Left ventricle myocardium inferior (tissue), 1 donor: ENCODE measurements at regions not wholly inside any gene's neighbourhood (a gene's known extent, or its start where the extent isn't known, plus 50 kb on each side); places are given as distances from the start of the nearest gene placed in this dataset.

ENCODE experiments used
- DNase-seq: peaks from one replicate; pipeline ENCODE4 v3.0.0-alpha.2; 2020
- H3K27ac ChIP-seq: fragments of 200-600 bp; replicated peaks from 2 replicates; pipeline ENCODE4 v1.8.0; 2021
- H3K27me3 ChIP-seq: fragments of 200-600 bp; 2 replicates; pipeline ENCODE4 v1.8.0; 2021; ENCODE audit warnings: low read depth
- H3K36me3 ChIP-seq: fragments of 200-600 bp; 2 replicates; pipeline ENCODE4 v1.8.0; 2021
- H3K4me1 ChIP-seq: fragments of 200-600 bp; 2 replicates; pipeline ENCODE4 v1.8.0; 2021
- H3K4me3 ChIP-seq: fragments of 200-600 bp; 2 replicates; pipeline ENCODE4 v1.8.0; 2021; ENCODE audit warnings: mild to moderate bottlenecking, moderate library complexity
- H3K9me3 ChIP-seq: fragments of 200-600 bp; replicated peaks from 2 replicates; pipeline ENCODE4 v1.8.0; 2021
- intact Hi-C: fragments of 100-400 bp; cut with micrococcal nuclease; formaldehyde crosslinking; loops from one replicate; pipeline ENCODE4 v1.11.0; 2022
- TF ChIP-seq, protein P1 (sequence below): fragments of 200-600 bp; IDR thresholded peaks from 2 replicates; pipeline ENCODE4 v1.8.0; 2021; ENCODE audit warnings: antibody characterized with exemption, mild to moderate bottlenecking, borderline replicate concordance
- donor health status: DM: no; HTN: yes; CAD: no; lungs with severe emphysema.

DNA sequence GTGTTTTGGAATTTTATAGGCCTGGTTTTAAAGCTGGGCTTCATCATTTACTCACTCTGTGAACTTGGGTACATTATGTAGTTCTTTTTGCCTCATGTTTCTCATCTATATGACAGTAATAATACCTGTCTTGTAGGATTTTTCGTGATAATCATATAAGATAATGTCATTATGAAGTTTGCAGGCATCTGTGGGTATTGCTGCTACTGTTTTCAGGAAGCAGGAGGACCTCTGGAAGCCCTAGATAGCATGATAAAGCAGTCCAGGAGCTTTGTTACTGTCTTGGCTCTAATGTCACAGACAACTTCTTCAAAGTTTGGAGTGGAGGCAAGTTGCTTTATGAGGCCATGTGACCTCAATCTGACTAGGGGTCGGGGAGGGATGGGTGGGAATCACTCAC is 145.0 kb upstream of the MEIS2 start:
- Histone ChIP-seq H3K4me3 (no peak overlapping the region), H3K27ac (no peak overlapping the region), H3K9me3 (no peaks in the 10 kb centered on the region), H3K4me1 (no peaks in the 10 kb centered on the region), H3K27me3 (no peaks in the 10 kb centered on the region), H3K36me3 (no peaks in the 10 kb centered on the region)
- TF ChIP-seq, protein P1, sequence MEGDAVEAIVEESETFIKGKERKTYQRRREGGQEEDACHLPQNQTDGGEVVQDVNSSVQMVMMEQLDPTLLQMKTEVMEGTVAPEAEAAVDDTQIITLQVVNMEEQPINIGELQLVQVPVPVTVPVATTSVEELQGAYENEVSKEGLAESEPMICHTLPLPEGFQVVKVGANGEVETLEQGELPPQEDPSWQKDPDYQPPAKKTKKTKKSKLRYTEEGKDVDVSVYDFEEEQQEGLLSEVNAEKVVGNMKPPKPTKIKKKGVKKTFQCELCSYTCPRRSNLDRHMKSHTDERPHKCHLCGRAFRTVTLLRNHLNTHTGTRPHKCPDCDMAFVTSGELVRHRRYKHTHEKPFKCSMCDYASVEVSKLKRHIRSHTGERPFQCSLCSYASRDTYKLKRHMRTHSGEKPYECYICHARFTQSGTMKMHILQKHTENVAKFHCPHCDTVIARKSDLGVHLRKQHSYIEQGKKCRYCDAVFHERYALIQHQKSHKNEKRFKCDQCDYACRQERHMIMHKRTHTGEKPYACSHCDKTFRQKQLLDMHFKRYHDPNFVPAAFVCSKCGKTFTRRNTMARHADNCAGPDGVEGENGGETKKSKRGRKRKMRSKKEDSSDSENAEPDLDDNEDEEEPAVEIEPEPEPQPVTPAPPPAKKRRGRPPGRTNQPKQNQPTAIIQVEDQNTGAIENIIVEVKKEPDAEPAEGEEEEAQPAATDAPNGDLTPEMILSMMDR, result no peak
- DNase-seq, result no peak
- intact Hi-C loops, result no loop called here

DNA sequence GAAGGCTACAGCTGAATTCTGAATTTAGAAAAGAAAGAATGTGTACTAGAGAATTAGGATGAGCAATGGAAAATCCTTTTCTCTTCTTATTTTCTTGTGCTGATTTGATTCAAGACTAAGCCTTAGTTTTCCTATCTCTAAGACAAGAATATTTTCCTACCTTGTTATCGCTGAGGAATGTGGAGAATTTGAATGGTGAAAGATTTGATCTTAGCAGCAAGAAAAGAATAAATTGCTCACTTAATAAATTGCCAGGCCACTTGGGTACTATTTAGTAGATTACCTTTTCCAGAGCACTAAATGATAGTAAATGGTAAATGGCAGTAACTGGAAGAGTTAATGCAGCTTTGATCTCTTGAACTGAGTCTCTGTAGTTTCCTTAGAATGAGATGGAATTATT is 145.7 kb upstream of the MEIS2 start:
- H3K27me3 ChIP-seq, result no peaks in the 10 kb centered on the region
- no peak for DNase-seq
- intact Hi-C loops, result no loop called here
- TF ChIP-seq, protein P1, result no peak
- no peaks in the 10 kb centered on the region for H3K36me3 ChIP-seq
- H3K27ac ChIP-seq, result no peak overlapping the region
- H3K4me1 ChIP-seq, result no peaks in the 10 kb centered on the region
- no peaks in the 10 kb centered on the region for H3K9me3 ChIP-seq
- H3K4me3 ChIP-seq, result no peak overlapping the region

DNA sequence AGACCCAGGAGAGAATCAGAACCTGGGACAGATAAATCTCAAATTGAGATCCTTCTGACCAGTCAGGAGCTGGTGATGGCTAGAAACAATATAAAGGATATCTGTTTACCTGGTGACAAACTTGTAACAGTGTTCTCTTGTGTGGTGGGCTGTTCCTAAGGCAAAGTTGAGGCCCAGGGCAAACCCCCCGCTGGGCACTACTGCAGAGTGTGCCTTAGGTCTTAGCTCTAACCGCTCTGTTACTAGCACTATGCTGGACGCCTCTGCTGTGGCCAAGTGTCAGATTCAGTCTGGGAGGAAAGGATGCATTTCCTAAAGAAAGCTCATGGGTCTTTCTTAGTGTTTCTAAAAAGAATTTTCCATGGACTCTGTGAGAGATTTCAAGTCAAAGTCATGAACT is 146.5 kb upstream of the MEIS2 start:
- intact Hi-C loops, result no loop called here
- no peak for DNase-seq
- H3K36me3 ChIP-seq, result no peaks in the 10 kb centered on the region
- H3K9me3 ChIP-seq, result no peaks in the 10 kb centered on the region
- TF ChIP-seq, protein P1, result no peak
- H3K27ac ChIP-seq, result no peak overlapping the region
- no peak overlapping the region for H3K4me3 ChIP-seq
- no peaks in the 10 kb centered on the region for H3K4me1 ChIP-seq
- no peaks in the 10 kb centered on the region for H3K27me3 ChIP-seq

DNA sequence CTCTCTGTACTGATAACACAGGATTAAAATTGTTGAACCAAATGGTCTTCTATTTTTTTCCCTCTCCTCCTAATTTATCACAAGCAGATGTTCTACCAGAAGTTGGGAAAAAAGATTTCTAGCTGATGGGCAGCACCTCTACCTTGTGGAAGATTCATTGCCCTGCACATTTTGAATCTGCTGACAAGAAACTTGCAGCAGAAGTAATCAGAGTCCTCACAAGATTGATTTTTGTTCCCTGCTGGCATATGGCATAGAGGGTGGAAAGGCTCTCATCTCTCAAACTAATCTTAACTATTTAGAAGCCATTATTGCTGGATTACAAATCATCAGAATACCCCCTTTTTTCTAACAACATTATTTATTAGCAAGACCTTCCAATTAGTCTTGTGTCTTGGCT is 148.9 kb upstream of the MEIS2 start:
- no peaks in the 10 kb centered on the region for H3K4me1 ChIP-seq
- intact Hi-C loops, result no loop called here
- H3K9me3 ChIP-seq, result no peaks in the 10 kb centered on the region
- TF ChIP-seq, protein P1, result no peak
- H3K27ac ChIP-seq, result no peak overlapping the region
- H3K36me3 ChIP-seq, result no peaks in the 10 kb centered on the region
- no peaks in the 10 kb centered on the region for H3K27me3 ChIP-seq
- no peak overlapping the region for H3K4me3 ChIP-seq
- no peak for DNase-seq

DNA sequence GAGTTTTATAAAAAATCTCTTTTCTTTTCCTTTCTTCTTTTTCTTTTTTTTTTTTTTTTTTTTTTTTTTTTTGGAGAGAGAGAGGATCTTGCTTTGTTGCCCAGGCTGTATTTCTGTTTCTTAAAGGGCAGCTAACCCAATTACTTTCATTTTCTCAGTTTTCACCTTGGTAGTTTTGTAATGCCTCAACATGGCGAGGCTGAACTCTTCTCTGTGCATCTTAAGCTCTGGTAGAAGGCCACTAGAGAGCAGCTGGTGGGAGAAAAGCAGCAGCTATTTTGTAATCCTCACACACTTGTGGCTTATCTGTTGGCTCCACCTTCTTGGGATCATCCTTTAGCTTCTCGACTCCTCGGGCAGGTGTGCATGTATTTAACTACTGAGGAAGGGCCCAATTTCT is 152.2 kb upstream of the MEIS2 start:
- Histone ChIP-seq H3K27ac (no peak overlapping the region), H3K4me3 (no peak overlapping the region), H3K27me3 (no peaks in the 10 kb centered on the region), H3K4me1 (no peaks in the 10 kb centered on the region), H3K36me3 (no peaks in the 10 kb centered on the region), H3K9me3 (no peaks in the 10 kb centered on the region)
- TF ChIP-seq, protein P1, result no peak
- DNase-seq, result no peak
- intact Hi-C loops, result no loop called here

DNA sequence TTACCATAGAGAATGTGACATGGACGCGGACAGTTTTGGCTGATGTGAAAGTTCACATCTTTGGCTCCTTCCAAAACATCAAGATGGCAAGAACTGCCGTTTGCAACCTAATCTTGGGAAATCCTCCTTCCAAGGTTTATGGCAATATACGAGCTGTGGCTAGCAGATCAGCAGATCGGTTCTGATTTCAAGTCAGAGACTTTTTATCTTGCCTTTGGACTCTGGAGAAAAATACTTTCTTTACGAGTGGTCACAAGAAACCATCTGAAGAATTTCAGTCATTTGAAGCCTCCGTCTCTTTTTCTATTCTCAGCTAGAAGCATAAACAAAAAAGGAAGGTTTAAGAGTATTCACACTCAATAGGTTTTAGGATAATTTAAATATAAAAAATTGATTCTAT is 153.5 kb upstream of the MEIS2 start:
- no peaks in the 10 kb centered on the region for H3K36me3 ChIP-seq
- no peak overlapping the region for H3K27ac ChIP-seq
- TF ChIP-seq, protein P1, result no peak
- no peaks in the 10 kb centered on the region for H3K4me1 ChIP-seq
- no peak overlapping the region for H3K4me3 ChIP-seq
- H3K9me3 ChIP-seq, result no peaks in the 10 kb centered on the region
- intact Hi-C loops, result no loop called here
- DNase-seq, result no peak
- no peaks in the 10 kb centered on the region for H3K27me3 ChIP-seq
